GM12872 (cell line): ENCODE measurements at regions not wholly inside any gene's neighbourhood (a gene's known extent, or its start where the extent isn't known, plus 50 kb on each side); places are given as distances from the start of the nearest gene placed in this dataset.

ENCODE experiments used
- CTCF ChIP-seq: IDR thresholded peaks from 3 replicates; pipeline ENCODE4 v1.5.1; 2011; ENCODE audit warnings: low read depth, mild to moderate bottlenecking, low read length, moderate library complexity; ENCODE audit not compliant: insufficient read depth

- TF ChIP-seq CTCF: no peak
These were observed 49.9 kb upstream of the CST7 start for GRCh38 chr20:24899153-24899552.
